Loucy (cell line): ENCODE measurements at regions not wholly inside any gene's neighbourhood (a gene's known extent, or its start where the extent isn't known, plus 50 kb on each side); places are given as distances from the start of the nearest gene placed in this dataset.

Experiments used
- H2AFZ ChIP-seq: fragments of 200-600 bp; sonication (generic); 2 replicates; pipeline ENCODE4 v1.6.0; 2016; ENCODE audit warnings: antibody characterized with exemption, mild to moderate bottlenecking, low read length, moderate library complexity
- H3F3A ChIP-seq: fragments of 200-600 bp; 2 replicates; pipeline ENCODE4 v1.6.0; 2016; ENCODE audit warnings: antibody characterized with exemption, low read depth, mild to moderate bottlenecking
- H3K27me3 ChIP-seq: fragments of 200-600 bp; sonication (generic); 2 replicates; pipeline ENCODE4 v1.6.1; 2014; ENCODE audit warnings: low read length, mild to moderate bottlenecking; ENCODE audit not compliant: insufficient read depth, poor library complexity, severe bottlenecking
- H3K36me3 ChIP-seq: fragments of 200-600 bp; sonication (generic); 2 replicates; pipeline ENCODE4 v1.6.1; 2016; ENCODE audit warnings: low read length; ENCODE audit not compliant: insufficient read depth
- H3K4me1 ChIP-seq: fragments of 200-600 bp; sonication (generic); 2 replicates; pipeline ENCODE4 v1.5.1; 2014; ENCODE audit warnings: low read length, mild to moderate bottlenecking; ENCODE audit not compliant: insufficient read depth, poor library complexity, severe bottlenecking
- H3K4me2 ChIP-seq: fragments of 200-600 bp; sonication (generic); 2 replicates; pipeline ENCODE4 v1.6.0; 2014; ENCODE audit warnings: antibody characterized with exemption, low read length, low read depth, mild to moderate bottlenecking; ENCODE audit not compliant: poor library complexity, severe bottlenecking
- H3K4me3 ChIP-seq: fragments of 200-600 bp; sonication (generic); 2 replicates; pipeline ENCODE4 v1.5.1; 2014; ENCODE audit warnings: low read length, mild to moderate bottlenecking, mixed read lengths; ENCODE audit not compliant: poor library complexity, severe bottlenecking
- H3K79me2 ChIP-seq: fragments of 200-600 bp; sonication (generic); 2 replicates; pipeline ENCODE4 v1.6.1; 2014; ENCODE audit warnings: low read length; ENCODE audit not compliant: insufficient read depth
- H3K9ac ChIP-seq: fragments of 200-600 bp; sonication (generic); 2 replicates; pipeline ENCODE4 v1.6.0; 2014; ENCODE audit warnings: mild to moderate bottlenecking, low read depth, low read length, moderate library complexity; ENCODE audit not compliant: poor library complexity, severe bottlenecking
- H3K9me2 ChIP-seq: fragments of 200-600 bp; sonication (generic); replicated peaks from 2 replicates; pipeline ENCODE4 v1.6.1; 2016; ENCODE audit warnings: low read depth, low read length, mixed read lengths
- H3K9me3 ChIP-seq: fragments of 200-600 bp; sonication (generic); 2 replicates; pipeline ENCODE4 v1.6.1; 2014; ENCODE audit warnings: mild to moderate bottlenecking, antibody characterized with exemption, low read length, low read depth; ENCODE audit not compliant: insufficient read depth
- H4K20me1 ChIP-seq: fragments of 200-600 bp; sonication (generic); 2 replicates; pipeline ENCODE4 v1.6.0; 2014; ENCODE audit warnings: antibody characterized with exemption, low read length, mild to moderate bottlenecking; ENCODE audit not compliant: insufficient read depth, poor library complexity, severe bottlenecking
- CTCF ChIP-seq: fragments of 200-600 bp; sonication (generic); conservative IDR thresholded peaks from 2 replicates; pipeline ENCODE4 v1.5.1; 2014; ENCODE audit warnings: mild to moderate bottlenecking, antibody characterized with exemption, low read length
- EZH2phosphoT487 ChIP-seq: fragments of 200-600 bp; IDR thresholded peaks from 2 replicates; pipeline ENCODE4 v1.6.1; 2018; ENCODE audit warnings: antibody characterized with exemption, mild to moderate bottlenecking, moderate library complexity, borderline replicate concordance

DNA sequence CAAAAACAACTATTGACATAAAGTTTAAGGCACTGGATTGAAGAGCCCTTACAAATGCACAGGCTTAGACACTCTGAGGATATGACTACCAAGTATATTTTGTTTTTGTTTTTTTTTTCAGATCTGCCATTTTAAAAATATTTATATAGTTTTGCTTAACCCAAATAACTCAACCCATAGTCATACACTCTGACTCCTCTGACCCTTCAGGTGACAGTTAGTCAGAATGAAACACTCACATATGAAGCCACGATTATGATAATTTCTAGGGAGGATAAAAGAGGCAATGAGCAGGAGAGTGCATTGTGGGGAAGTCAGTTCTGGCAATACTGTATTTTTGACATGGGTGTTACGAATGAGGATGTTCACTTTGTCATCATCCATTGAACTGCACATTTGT is 774.7 kb downstream of the MECOM start:
- Histone ChIP-seq H3K4me2 (no peak overlapping the region), H3K4me1 (no peaks in the 10 kb centered on the region), H4K20me1 (no peaks in the 10 kb centered on the region), H3K79me2 (no peaks in the 10 kb centered on the region), H2AFZ (no peak overlapping the region), H3K36me3 (no peaks in the 10 kb centered on the region), H3K9me2 (no peaks in the 10 kb centered on the region), H3K9ac (no peak overlapping the region), H3F3A (no peaks in the 10 kb centered on the region), H3K9me3 (no peaks in the 10 kb centered on the region), H3K4me3 (no peak overlapping the region), H3K27me3 (no peaks in the 10 kb centered on the region)
- no peak for TF ChIP-seq EZH2phosphoT487
- no peak for TF ChIP-seq CTCF

GRCh38 chr3:168885028-168885427 is 778.5 kb downstream of the MECOM start:
- H3K9me2 ChIP-seq = no peaks in the 10 kb centered on the region
- no peaks in the 10 kb centered on the region for H3K36me3 ChIP-seq
- H4K20me1 ChIP-seq = no peaks in the 10 kb centered on the region
- no peaks in the 10 kb centered on the region for H3K27me3 ChIP-seq
- no peaks in the 10 kb centered on the region for H3K9me3 ChIP-seq
- H3K4me3 ChIP-seq = no peak overlapping the region
- no peaks in the 10 kb centered on the region for H3K79me2 ChIP-seq
- no peak overlapping the region for H2AFZ ChIP-seq
- no peak overlapping the region for H3K4me2 ChIP-seq
- no peaks in the 10 kb centered on the region for H3K4me1 ChIP-seq
- no peak overlapping the region for H3K9ac ChIP-seq
- TF ChIP-seq CTCF (no peak), EZH2phosphoT487 (no peak)
- H3F3A ChIP-seq = no peaks in the 10 kb centered on the region

DNA sequence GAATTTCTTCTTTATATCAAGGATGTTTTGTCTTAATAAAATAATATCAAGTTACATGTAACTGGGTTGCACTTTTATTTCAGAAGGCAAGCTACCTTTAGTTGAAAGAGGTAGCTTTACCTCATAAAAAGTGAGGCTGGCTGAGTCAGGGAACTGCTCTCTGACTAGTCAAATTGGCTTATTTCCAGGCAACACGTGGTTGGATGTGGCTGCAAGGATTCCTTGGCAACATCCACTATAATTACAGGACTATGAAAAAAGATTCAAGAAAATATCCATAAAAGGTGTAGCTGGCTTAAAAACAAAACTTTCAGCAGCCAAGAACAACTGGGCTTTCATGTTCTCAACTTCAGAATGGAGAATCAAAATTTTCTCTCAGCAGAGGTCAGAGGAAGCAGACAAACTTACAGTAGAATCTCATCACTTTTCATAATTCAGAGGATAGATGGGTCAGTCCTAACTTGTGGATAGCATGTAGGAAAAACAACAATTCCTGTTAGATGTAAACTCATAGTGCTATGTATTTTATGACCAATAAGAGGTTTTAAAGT is 779.1 kb downstream of the MECOM start:
- Histone ChIP-seq H3K79me2 (no peaks in the 10 kb centered on the region), H3K9me3 (no peaks in the 10 kb centered on the region), H3K9me2 (no peaks in the 10 kb centered on the region), H2AFZ (no peak overlapping the region), H3K27me3 (no peaks in the 10 kb centered on the region), H3F3A (no peaks in the 10 kb centered on the region), H3K4me1 (no peaks in the 10 kb centered on the region), H4K20me1 (no peaks in the 10 kb centered on the region), H3K4me2 (no peak overlapping the region), H3K36me3 (no peaks in the 10 kb centered on the region), H3K4me3 (no peak overlapping the region), H3K9ac (no peak overlapping the region)
- no peak for TF ChIP-seq EZH2phosphoT487
- TF ChIP-seq CTCF = no peak
